WTC11 (cell line): ENCODE measurements at regions not wholly inside any gene's neighbourhood (a gene's known extent, or its start where the extent isn't known, plus 50 kb on each side); places are given as distances from the start of the nearest gene placed in this dataset.

Experiments
- ATAC-seq: fragments of 200-7000 bp; cut with Tn5 transposase; 2 replicates; pipeline ENCODE4 v1.10.0; 2021; ENCODE audit warnings: mild to moderate bottlenecking, moderate library complexity
- CTCF ChIA-PET: fragments of 300-600 bp; sonication (Branson Sonifier 250); formaldehyde crosslinking; loops from one replicate; lab custom pipeline; 2021; ENCODE audit warnings: antibody characterized with exemption; lab: Charles Lee
- POLR2A ChIA-PET: fragments of 350-600 bp; sonication (Branson Sonifier 250); formaldehyde crosslinking; loops from one replicate; lab custom pipeline; 2021; ENCODE audit warnings: antibody characterized with exemption; lab: Charles Lee
- DNase-seq: peaks from one replicate; pipeline ENCODE4 v3.0.0; 2021; ENCODE audit warnings: low spot score
- H3K27ac Mint-ChIP-seq: 2 replicates; pipeline ENCODE4 v1.8.0; 2021; ENCODE audit warnings: mixed read lengths
- H3K27me3 Mint-ChIP-seq: 2 replicates; pipeline ENCODE4 v1.8.0; 2021; ENCODE audit warnings: low read depth, mild to moderate bottlenecking, moderate library complexity, mixed read lengths
- H3K36me3 Mint-ChIP-seq: 2 replicates; pipeline ENCODE4 v1.8.0; 2021; ENCODE audit warnings: mixed read lengths
- H3K4me1 Mint-ChIP-seq: 2 replicates; pipeline ENCODE4 v1.8.0; 2022; ENCODE audit warnings: mixed read lengths
- H3K4me3 Mint-ChIP-seq: 2 replicates; pipeline ENCODE4 v1.8.0; 2021; ENCODE audit warnings: mild to moderate bottlenecking, moderate library complexity, mixed read lengths
- H3K9me3 Mint-ChIP-seq: 2 replicates; pipeline ENCODE4 v1.8.0; 2021; ENCODE audit warnings: mixed read lengths
- CREM ChIP-seq: sonication (generic); formaldehyde crosslinking; IDR thresholded peaks from 2 replicates; pipeline ENCODE4 v1.8.1; 2022; ENCODE audit warnings: mild to moderate bottlenecking, missing genetic modification reagents, moderate library complexity
- E2F4 ChIP-seq: sonication (generic); formaldehyde crosslinking; IDR thresholded peaks from 2 replicates; pipeline ENCODE4 v1.8.1; 2022; ENCODE audit warnings: low read depth, mild to moderate bottlenecking, moderate library complexity, missing genetic modification reagents, borderline replicate concordance
- GTF2I ChIP-seq: fragments of 250-450 bp; sonication (Bioruptor Pico); conservative IDR thresholded peaks from 2 replicates; pipeline ENCODE4 v1.4.0; 2021; ENCODE audit warnings: mild to moderate bottlenecking
- KAT7 ChIP-seq: sonication (generic); formaldehyde crosslinking; IDR thresholded peaks from 2 replicates; pipeline ENCODE4 v1.8.1; 2023; ENCODE audit warnings: missing genetic modification reagents, mild to moderate bottlenecking, borderline replicate concordance
- NR2C2 ChIP-seq: sonication (generic); formaldehyde crosslinking; IDR thresholded peaks from 2 replicates; pipeline ENCODE4 v1.8.0; 2022; ENCODE audit warnings: mild to moderate bottlenecking, missing genetic modification reagents
- OVOL2 ChIP-seq: fragments of 250-450 bp; sonication (Bioruptor Pico); IDR thresholded peaks from 2 replicates; pipeline ENCODE4 v1.9.0; 2021; ENCODE audit warnings: mild to moderate bottlenecking, borderline replicate concordance
- PREB ChIP-seq: sonication (generic); formaldehyde crosslinking; IDR thresholded peaks from 2 replicates; pipeline ENCODE4 v1.8.1; 2022; ENCODE audit warnings: mild to moderate bottlenecking, missing genetic modification reagents, moderate library complexity, borderline replicate concordance
- PRRX2 ChIP-seq: fragments of 250-450 bp; sonication (Bioruptor Pico); IDR thresholded peaks from 2 replicates; pipeline ENCODE4 v1.8.0; 2021; ENCODE audit warnings: mild to moderate bottlenecking
- STAT6 ChIP-seq: sonication (generic); formaldehyde crosslinking; conservative IDR thresholded peaks from 2 replicates; pipeline ENCODE4 v1.8.1; 2023; ENCODE audit warnings: mild to moderate bottlenecking, low read depth, missing genetic modification reagents, moderate library complexity
- ZBTB21 ChIP-seq: sonication (generic); formaldehyde crosslinking; IDR thresholded peaks from 2 replicates; pipeline ENCODE4 v1.8.1; 2023; ENCODE audit warnings: mild to moderate bottlenecking, missing genetic modification reagents, borderline replicate concordance
- ZMAT4 ChIP-seq: fragments of 250-450 bp; sonication (Bioruptor Pico); IDR thresholded peaks from 2 replicates; pipeline ENCODE4 v1.9.0; 2021; ENCODE audit warnings: mild to moderate bottlenecking
- ZNF138 ChIP-seq: sonication (generic); formaldehyde crosslinking; conservative IDR thresholded peaks from 2 replicates; pipeline ENCODE4 v1.8.1; 2022; ENCODE audit warnings: mild to moderate bottlenecking, moderate library complexity, missing genetic modification reagents
- ZNF281 ChIP-seq: sonication (generic); formaldehyde crosslinking; IDR thresholded peaks from 2 replicates; pipeline ENCODE4 v1.8.0; 2023; ENCODE audit warnings: mild to moderate bottlenecking, missing genetic modification reagents
- ZSCAN18 ChIP-seq: fragments of 250-450 bp; sonication (Bioruptor Pico); IDR thresholded peaks from 2 replicates; pipeline ENCODE4 v2.1.2; 2022; ENCODE audit warnings: mild to moderate bottlenecking, moderate library complexity

GRCh38 chrX:13906093-13906492, 89.2 kb upstream of the GPM6B start:
- peaks cover 52% of the 10 kb centered on the region for H3K4me1 Mint-ChIP-seq
- TF ChIP-seq NR2C2 (CRISPR knock-in tag) (no peak), PREB (CRISPR knock-in tag) (no peak), PRRX2 (CRISPR knock-in tag) (no peak), OVOL2 (CRISPR knock-in tag) (no peak), GTF2I (CRISPR knock-in tag) (no peak), CREM (CRISPR knock-in tag) (no peak), STAT6 (CRISPR knock-in tag) (no peak), ZMAT4 (CRISPR knock-in tag) (no peak), KAT7 (no peak), ZNF281 (no peak)
- H3K9me3 Mint-ChIP-seq: no peaks in the 10 kb centered on the region; the same call in 1 of the 2 replicates
- no peaks in the 10 kb centered on the region for H3K27me3 Mint-ChIP-seq
- ATAC-seq (no peak), DNase-seq (no peak)
- no peak overlapping the region for H3K4me3 Mint-ChIP-seq
- H3K36me3 Mint-ChIP-seq: peaks cover 8% of the 10 kb centered on the region
- ChIA-PET CTCF (no interaction called here), POLR2A (no interaction called here)
- H3K27ac Mint-ChIP-seq: no peak overlapping the region

- no peak for TF ChIP-seq ZNF138 (CRISPR knock-in tag)
- TF ChIP-seq E2F4 (CRISPR knock-in tag): no peak
- no peak for TF ChIP-seq ZSCAN18
- no peak for TF ChIP-seq ZBTB21
- POLR2A ChIA-PET: no interaction called here
- Mint-ChIP-seq H3K9me3 (no peaks in the 10 kb centered on the region; the same call in 1 of the 2 replicates), H3K27ac (no peak overlapping the region), H3K36me3 (peaks cover 8% of the 10 kb centered on the region), H3K27me3 (no peaks in the 10 kb centered on the region), H3K4me3 (no peak overlapping the region), H3K4me1 (peaks cover 49% of the 10 kb centered on the region)
- CTCF ChIA-PET: no interaction called here
- DNase-seq (no peak), ATAC-seq (no peak)
Measured at GRCh38 chrX:13903405-13903804, 86.5 kb upstream of the GPM6B start.
